Adrenal gland (tissue), 9 donors: ENCODE measurements at regions not wholly inside any gene's neighbourhood (a gene's known extent, or its start where the extent isn't known, plus 50 kb on each side); places are given as distances from the start of the nearest gene placed in this dataset.

ENCODE experiments used
- DNase-seq, 7 donors: peaks; one replicate each; pipeline ENCODE4 v3.0.0-alpha.2; 2019 to 2020
- H3K27ac ChIP-seq, 5 donors: fragments of 200-600 bp; sonication (generic) in 4 of 5; 1 replicate in 3 of 5; 2 replicates in 2 of 5; pipeline versions ENCODE4 v1.5.1 to v1.8.0; 2016 to 2020; ENCODE audit warnings: mild to moderate bottlenecking in 1 of 5
- H3K27me3 ChIP-seq: fragments of 200-600 bp; 2 replicates; pipeline ENCODE4 v1.8.0; 2021
- H3K36me3 ChIP-seq, 2 donors: fragments of 200-600 bp; replicated peaks in 1 of 2; 1 replicate in 1 of 2; 2 replicates in 1 of 2; pipeline versions ENCODE4 v1.5.1 to v1.8.0; 2018 to 2022
- H3K4me1 ChIP-seq, 2 donors: fragments of 200-600 bp; replicated peaks in 1 of 2; 1 replicate in 1 of 2; 2 replicates in 1 of 2; pipeline versions ENCODE4 v1.5.1 to v1.8.0; 2018 to 2021
- H3K4me3 ChIP-seq, 4 donors: fragments of 200-600 bp; sonication (generic) in 3 of 4; one replicate each; pipeline ENCODE4 v1.5.1; 2016 to 2018
- H3K9me3 ChIP-seq, 3 donors: fragments of 200-600 bp; sonication (generic) in 1 of 3; replicated peaks in 1 of 3; 1 replicate in 2 of 3; 2 replicates in 1 of 3; pipeline versions ENCODE4 v1.5.1 to v1.8.0; 2016 to 2021
- CTCF ChIP-seq, 6 experiments: fragments of 450-650 bp in 4 of 6; fragments of 200-600 bp in 2 of 6; sonication (generic) in 1 of 6; IDR thresholded peaks; 1 replicate in 5 of 6; 2 replicates in 1 of 6; pipeline versions ENCODE4 v1.5.1 to v1.8.0; 2016 to 2021; ENCODE audit warnings: antibody characterized with exemption in 6 of 6, mild to moderate bottlenecking in 2 of 6, moderate library complexity in 1 of 6
- POLR2A ChIP-seq, 2 donors: fragments of 450-650 bp; IDR thresholded peaks; one replicate each; pipeline ENCODE4 v1.6.1; 2017; ENCODE audit warnings: antibody characterized with exemption in 2 of 2, mild to moderate bottlenecking in 2 of 2, moderate library complexity in 1 of 2
- WGBS, 4 donors: extraction: QIAGEN DNeasy Blood & Tissue Kit in 2 of 4; methylation state at CpG; one replicate each; pipeline versions ENCODE4 v1.1.5 to v1.1.7; 2013 to 2017; 5-methylcytosine and 5-hydroxymethylcytosine counted together
- intact Hi-C, 2 donors: fragments of 100-400 bp; cut with DNase I; formaldehyde crosslinking; loops; one replicate each; pipeline versions ENCODE4 v1.14.1 to v1.15.0; 2022 to 2023
- donor health status: healthy with polysubstance abuse.
- donor health status: Bipolar disorder and iron deficiency.
- donor health status: DM: yes; HTN: yes; CAD: no.
- donor health status: DM: no; HTN: no; CAD: no.
- donor health status: DM: no; HTN: no; CAD: no.

- DNase-seq: no peak
- no peaks in the 10 kb centered on the region for H3K9me3 ChIP-seq
- 65 to 78% (median 71%) methylated on average over 17 to 24 of the region's 24 CpGs for WGBS, 4 donors
- H3K4me1 ChIP-seq: no peaks in the 10 kb centered on the region
- H3K36me3 ChIP-seq: no peaks in the 10 kb centered on the region
- intact Hi-C loops: no loop called here
- H3K4me3 ChIP-seq: no peak overlapping the region
- TF ChIP-seq POLR2A (IDR thresholded peaks at IDR 0.05) (no peak), CTCF (IDR thresholded peaks at IDR 0.05) (no peak)
- no peak overlapping the region for H3K27ac ChIP-seq
- H3K27me3 ChIP-seq: no peaks in the 10 kb centered on the region
Measured at GRCh38 chr2:239514754-239515530, 114.1 kb upstream of the HDAC4 start.

GRCh38 chr2:239512054-239512453, 111.2 kb upstream of the HDAC4 start:
- H3K27me3 ChIP-seq: no peaks in the 10 kb centered on the region
- WGBS, 4 donors: 86 to 89% (median 88%) methylated on average over 9 of the region's 9 CpGs
- no peak overlapping the region for H3K27ac ChIP-seq
- no peaks in the 10 kb centered on the region for H3K36me3 ChIP-seq
- H3K4me1 ChIP-seq: no peaks in the 10 kb centered on the region
- DNase-seq: no peak
- intact Hi-C loops: no loop called here
- H3K9me3 ChIP-seq: no peaks in the 10 kb centered on the region
- TF ChIP-seq CTCF (IDR thresholded peaks at IDR 0.05) (no peak), POLR2A (IDR thresholded peaks at IDR 0.05) (no peak)
- H3K4me3 ChIP-seq: no peak overlapping the region

GRCh38 chr2:239509373-239510143, 108.7 kb upstream of the HDAC4 start:
- H3K36me3 ChIP-seq: no peaks in the 10 kb centered on the region
- intact Hi-C loops: no loop called here
- 70 to 77% (median 74%) methylated on average over 18 to 19 of the region's 19 CpGs for WGBS, 4 donors
- no peak for DNase-seq
- H3K4me3 ChIP-seq: no peak overlapping the region
- H3K27me3 ChIP-seq: no peaks in the 10 kb centered on the region
- H3K9me3 ChIP-seq: no peaks in the 10 kb centered on the region
- H3K27ac ChIP-seq: no peak overlapping the region
- H3K4me1 ChIP-seq: no peaks in the 10 kb centered on the region
- TF ChIP-seq POLR2A (IDR thresholded peaks at IDR 0.05) (no peak), CTCF (IDR thresholded peaks at IDR 0.05) (no peak)

GRCh38 chr2:239508261-239508660, 107.4 kb upstream of the HDAC4 start:
- Histone ChIP-seq H3K27me3 (no peaks in the 10 kb centered on the region), H3K4me3 (no peak overlapping the region), H3K27ac (no peak overlapping the region), H3K4me1 (no peaks in the 10 kb centered on the region), H3K36me3 (no peaks in the 10 kb centered on the region), H3K9me3 (no peaks in the 10 kb centered on the region)
- no peak for TF ChIP-seq CTCF (IDR thresholded peaks at IDR 0.05)
- TF ChIP-seq POLR2A (IDR thresholded peaks at IDR 0.05): no peak
- WGBS, 4 donors: 83 to 90% (median 87%) methylated on average over 6 of the region's 6 CpGs
- DNase-seq: no peak
- intact Hi-C loops: no loop called here
